SW480 (cell line): ENCODE measurements at regions not wholly inside any gene's neighbourhood (a gene's known extent, or its start where the extent isn't known, plus 50 kb on each side); places are given as distances from the start of the nearest gene placed in this dataset.

Source experiments
- DNase-seq: peaks from one replicate; pipeline ENCODE4 v3.0.0-alpha.2; 2016; ENCODE audit warnings: low spot score

DNA sequence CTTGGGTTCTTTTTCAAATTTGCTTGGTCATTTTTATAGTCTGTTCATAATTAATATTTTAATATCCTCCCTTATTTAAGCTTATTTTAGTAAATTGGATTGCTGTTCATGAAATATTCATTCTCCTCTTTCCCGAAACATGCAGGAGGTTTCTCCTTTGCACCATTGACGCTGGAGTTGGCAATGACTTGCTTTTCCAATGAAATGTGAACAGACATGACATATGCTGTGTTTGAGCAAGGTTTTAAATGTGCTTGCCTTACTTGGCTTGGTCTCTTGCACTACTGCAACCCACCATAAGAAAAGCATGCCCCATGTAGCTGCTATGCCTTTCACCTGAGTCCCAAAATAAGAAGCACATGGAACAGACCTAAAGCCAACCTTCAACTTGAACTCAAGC lies 498.0 kb upstream of the NFIA start:
- DNase-seq = no peak

DNA sequence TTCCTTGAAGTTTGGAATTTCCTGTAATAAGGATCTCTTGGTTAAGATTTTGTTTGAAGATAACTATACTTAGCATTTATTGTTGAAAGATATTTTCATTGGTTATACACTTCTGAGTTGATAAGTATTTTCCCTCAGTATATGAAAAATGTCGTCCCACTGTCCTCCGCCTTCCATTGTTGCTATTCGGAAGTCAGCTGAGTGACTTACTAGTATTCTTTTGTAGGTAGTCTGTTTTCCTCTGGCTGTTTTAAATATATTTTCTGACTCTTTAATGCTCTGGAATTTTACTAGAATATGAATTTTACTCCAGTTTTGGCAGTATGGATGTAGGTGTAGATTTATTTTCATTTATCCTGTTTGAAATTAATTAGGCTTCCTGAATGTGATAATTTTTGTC lies 498.7 kb upstream of the NFIA start:
- peak; percentile 13 for DNase-seq

DNA sequence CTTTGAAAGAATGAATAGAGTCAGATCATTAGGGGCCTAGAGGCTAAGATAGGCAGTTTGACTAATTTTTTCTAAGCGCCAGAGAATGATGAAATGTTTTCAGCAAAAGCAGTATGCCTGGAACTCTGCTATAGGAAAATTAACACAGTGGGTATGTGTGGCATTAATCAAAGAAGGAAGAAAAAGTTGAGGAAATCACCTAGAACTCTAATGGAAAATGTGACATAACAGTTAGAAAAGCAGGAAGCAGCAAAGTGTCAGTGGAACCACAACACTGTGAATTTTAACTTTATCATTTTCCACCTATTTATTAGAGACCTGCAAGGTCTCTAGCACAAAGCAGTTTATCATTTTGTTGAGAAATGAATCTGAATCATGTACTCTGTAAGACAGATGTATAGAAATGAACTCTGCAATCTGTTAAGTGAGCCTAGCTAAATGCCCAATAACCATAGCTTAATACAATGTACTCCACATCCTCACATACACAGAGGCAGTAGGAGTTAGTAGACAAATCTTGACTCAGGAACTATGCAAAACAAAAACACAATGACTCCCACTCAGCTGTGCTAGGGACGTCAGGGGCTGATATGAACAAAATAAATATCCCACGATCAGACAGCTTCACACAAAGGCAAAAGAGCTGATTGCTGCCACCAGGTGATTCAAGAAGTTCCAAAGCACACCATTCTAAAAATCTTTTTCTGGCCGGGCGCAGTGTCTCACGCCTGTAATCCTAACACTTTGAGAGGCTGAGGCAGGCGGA lies 500.7 kb upstream of the NFIA start:
- DNase-seq = no peak

DNA sequence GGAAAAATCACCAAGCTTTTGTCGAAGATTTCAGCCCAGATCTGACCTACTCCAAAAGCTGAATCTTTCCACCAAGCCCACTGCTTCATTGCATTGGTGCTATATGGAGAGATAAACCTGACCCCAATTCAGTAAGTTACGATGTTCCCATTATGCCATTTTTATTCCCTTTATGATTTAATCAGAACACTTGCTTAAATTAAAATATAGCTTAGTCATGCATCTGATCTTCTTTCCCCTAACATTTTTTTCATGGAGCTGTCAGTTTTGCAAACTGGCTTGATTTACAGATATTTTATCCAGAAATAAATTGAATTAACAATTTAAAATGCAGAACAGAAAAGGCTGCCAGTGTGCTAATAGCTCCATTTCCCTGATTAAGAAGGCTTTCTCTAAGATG lies 503.5 kb upstream of the C1orf87 start:
- DNase-seq = no peak

DNA sequence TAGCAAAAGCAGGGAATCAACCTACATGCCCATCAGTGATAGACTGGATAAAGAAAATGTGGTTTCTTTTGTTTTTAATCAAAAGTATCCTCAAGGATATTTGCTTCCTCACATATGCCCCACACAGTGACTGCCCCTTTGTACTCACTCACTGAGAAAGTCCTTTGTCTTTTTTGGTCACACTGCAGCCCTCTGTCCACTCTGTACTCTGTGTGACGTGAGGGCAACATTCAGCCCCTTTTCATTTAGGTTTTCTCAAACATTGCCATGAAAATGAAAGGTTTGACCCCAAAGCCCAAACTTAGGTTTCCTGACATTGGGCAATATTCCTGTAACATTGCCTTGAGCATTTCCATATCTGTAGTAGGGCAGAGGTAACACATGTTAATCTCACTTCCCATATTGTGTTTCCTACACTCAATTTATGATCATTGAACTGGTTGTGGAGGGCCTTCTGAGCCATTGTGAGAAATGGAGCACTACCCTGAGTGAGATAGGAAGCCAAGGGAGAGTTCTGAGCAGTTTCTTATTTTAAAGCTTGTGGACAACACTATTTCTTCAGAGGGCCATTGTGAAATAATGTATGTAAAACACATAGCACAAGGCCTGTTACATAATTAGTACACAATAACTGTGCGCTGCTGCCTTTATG lies 501.9 kb upstream of the C1orf87 start:
- DNase-seq = no peak

DNA sequence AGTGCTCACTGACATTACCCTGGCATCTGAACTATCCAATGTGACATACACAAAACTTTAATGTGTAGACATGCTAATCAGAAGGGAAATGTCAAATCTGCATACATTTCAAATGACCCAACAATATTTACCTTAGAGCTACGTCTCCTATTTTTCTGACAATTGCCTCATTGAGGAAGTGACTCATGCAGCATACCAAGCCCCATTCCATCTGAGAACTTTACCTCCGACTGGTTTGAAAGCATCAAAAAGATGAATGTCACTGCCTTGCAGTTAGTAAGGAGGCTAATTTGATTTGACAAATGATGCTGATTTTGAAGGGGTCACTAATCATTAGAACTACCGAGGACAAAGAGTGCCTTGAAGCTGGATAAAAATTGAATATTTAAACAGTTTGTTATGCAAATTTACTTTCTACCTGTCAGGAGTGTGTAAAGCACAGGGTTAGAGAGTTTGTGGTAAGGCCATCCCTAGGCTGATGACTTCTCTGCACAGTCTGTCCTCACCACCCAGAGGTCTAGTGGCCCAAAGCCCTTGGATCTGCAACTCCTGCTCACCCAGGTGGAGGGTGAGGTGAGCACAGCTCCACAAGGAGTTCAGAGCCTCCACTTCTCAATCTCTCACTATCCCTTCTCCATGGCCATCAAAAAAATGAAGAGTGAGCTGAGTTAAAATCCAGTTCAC lies 500.3 kb upstream of the C1orf87 start:
- DNase-seq = peak; percentile 84

DNA sequence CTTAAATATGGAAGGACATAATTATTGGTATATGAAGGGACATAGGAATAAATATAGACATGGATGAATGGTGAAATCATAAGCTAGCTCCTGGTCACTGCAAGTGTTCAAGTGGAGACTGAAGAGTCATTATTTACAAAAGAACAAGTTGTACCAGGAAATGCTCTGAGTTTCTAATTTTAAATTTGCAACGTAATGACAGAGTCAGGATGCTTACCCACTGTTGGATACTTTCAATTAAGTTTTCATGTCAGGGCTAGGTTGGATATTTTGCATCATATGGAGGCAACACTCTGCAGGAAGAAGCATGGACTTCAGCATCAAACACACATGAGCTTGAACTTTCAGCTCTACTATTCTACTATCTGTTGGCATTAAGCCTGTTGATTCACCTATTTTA lies 499.6 kb upstream of the C1orf87 start:
- DNase-seq = no peak

DNA sequence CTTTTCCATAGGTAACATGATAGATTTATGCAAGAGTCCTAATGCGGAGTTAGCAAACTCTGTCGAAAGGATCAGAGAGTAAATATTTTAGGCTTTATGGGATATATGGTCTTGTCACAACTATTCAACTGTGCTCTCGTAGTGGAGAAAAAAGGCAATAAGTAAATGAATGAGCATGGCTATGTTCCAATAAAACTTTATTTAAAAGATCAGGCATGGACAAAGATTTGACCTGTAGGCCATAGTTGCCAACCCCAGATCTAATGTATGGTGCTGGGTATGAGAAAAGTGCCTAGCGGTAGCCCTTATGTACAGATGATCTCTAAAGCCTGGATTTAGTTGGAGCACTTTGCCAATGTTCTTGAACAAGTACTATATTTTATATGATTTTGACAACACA lies 498.8 kb upstream of the C1orf87 start:
- no peak for DNase-seq

DNA sequence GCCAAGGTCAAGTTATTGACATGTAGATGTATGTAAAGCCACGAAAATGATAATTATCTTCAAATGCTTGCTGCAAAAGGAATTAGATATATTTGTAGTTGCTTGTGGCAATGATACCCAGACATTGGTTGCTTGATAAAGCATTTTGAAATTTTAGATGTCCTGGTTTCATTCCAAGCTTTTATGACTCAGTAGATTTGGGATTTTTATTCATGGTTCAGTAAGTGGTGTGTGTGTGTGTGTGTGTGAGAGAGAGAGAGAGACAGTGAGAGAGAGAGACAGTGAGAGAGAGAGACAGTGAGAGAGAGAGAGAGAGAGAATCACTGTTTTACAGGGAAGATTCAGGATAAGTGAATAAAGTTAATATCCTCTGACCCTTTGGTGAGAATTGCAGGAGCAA lies 498.2 kb upstream of the C1orf87 start:
- DNase-seq = no peak

DNA sequence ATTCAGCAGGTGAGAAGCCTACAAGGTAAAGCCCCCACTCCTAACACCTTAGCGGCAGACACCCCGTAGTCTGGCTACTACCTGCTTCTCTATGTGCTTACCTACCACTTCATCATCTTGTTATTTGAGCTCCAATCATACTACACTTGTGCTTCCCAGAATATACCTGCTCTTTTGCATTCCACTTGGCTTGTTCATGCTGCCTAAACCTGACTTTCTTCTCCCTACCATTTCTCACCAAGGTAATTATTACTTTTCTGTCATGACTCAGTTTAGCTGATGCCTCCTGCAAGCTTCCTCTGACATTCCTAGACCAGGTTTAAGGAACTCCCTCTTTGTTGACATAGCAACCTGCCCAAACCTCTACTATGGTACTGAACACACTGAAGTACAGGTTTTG lies 495.6 kb upstream of the C1orf87 start:
- no peak for DNase-seq

DNA sequence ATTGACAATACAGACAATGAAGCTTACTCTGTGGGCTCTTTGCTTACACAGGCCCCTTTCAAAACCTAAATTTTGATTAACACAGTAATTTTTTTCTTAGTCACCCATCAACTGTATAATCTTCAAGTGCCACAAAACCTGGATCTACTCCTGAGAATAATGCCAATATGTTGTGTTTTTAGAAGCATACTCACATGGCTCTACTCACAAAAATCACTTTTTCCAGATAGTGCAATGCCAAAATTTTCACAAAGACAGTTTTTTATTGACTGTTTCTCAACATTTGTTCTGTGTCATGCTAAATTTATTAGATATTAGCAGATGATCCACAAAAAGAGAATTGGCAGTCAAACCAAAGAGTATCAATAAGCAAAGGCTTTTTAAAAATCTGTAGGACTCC lies 493.7 kb upstream of the C1orf87 start:
- DNase-seq = no peak

DNA sequence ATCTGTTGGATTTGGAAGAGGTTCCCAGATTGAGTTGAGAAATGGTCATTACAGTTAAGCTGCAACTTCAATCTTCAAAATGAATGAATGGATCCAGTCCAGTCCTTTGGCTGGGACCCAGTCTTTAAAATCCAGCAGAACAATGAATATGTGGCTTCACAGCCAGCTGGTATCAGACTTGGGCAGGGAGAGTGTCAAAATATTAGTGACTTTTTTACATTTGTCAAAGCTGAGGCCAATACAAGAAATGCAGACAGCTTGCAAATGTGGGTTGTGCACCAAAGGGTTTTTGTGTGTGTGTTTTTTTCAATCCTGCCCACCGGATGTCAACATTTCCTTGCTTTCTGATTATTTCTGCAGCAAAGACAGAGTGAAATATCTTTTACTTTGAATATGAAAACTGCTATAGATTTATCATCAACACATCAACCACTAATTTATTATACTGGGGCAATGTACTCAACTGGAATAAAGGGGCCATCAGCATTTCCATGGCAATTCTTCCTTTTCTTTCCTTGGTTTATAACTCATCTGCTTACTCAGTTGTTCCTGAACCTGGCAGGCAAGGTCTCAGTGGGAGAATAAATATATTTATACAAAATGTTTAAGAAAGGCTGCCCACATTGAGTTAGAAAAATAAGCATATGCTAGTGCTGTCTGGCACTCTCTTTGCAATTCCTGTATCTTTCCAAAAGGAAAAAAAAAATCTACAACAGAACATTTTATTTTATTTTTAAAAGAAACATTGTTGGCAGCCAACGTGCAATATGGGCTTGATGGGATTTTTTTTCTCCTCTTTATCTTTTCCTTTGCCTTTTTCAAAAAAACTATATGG lies 491.6 kb upstream of the C1orf87 start:
- DNase-seq = no peak

DNA sequence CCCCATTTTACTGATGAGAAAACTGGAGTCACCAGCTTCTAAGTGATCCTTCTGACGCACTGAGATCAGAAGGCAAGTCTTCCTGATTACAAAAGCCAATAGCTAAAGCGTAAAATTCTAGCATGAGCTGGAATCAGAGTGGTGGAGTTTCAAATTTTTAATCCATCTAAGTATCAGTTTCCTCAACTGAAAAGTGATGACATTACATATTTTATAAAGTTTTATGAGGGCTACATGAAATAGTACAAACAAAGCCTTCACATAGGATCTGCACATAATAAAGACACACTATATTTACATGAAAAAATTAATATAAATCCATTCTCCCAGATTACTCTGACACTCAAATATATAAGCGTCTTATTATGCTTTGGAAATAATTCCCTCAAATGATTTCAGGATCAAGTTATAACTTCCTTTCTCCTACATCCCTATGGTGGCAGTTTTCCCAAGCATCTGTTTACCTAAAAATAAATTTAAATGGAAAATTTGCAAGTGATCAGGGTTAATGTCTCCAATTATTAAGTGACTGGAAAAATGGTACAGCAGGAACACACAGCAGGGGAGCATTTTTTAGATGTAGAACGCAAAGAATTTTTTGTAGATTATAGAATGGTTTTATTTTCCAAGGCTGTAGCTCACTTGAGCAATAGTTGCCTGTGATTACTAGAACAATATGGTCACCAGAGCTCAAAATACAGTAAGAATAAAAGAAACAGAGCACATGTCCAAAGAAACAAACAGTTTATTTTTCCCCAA lies 490.4 kb upstream of the C1orf87 start:
- no peak for DNase-seq

DNA sequence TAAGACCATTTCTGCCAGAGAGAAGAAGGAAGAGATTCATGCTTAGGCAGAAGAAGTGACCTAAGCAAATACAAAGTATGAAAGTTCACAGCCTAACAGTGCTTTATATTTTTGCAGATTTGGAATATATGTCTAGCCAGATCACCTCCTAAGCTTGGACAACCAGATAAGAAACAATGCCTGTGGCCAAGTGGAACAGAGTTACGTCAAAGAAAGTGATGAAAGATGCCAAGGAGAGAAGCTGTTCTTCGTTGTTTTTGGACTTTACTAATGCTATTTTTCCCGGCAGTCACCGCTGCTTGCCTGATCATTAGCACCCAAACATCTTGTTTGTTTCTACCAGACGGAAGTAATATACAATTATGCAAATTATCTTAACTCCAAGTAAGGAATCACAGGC lies 489.2 kb upstream of the C1orf87 start:
- DNase-seq = no peak

DNA sequence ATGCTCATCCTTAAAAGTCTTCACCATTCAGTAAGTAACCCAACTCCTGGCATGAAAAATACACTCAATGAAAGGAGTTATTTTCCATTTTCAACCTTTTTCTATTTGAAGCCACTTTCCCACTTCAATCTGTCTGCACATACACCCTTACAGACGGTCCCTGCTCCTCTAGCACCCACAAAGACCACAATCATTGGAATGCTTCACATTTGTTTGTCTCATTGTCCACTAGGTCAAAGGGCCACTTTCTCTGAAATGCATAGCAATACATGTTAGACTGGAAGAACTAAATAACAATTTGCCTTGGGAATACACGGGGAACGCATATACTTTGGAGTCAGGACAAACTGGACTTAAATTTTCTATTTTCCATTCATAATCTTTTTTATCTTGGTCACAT lies 487.1 kb upstream of the C1orf87 start:
- DNase-seq = no peak

DNA sequence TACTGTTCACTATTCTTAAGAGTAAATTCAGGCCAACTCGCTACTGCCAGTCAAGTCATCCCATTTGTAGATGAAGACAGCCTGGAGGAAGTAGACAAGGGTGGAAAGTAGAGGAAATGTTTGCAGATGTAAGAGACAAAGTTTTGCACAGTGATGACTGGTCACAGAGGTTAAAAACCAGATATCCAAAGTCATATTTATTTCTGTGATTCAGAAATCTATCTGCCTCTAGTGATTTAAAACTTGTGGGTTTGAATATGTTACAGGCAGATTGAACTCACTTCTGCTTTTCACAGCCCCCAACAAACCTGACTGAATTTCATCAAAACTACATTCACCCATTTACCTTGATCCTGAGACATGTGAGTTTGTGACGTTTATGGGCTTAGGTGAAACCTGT lies 484.7 kb upstream of the C1orf87 start:
- no peak for DNase-seq

DNA sequence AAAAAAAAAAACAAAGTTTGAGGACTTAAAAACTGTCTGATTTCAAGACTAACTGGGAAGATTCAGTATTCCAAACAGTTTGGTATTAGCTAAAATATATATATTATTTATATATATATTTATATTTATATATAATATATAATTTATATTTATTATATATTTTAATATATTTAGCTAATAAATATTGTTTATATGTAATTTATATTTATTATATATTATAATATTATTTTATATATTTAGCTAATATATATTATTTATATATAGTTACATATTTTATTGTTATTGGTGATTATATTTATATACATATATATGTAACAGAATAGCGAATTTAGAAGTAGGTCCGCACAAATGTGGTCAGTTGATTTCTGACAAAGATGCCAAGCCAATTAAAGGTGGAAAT lies 480.2 kb upstream of the C1orf87 start:
- no peak for DNase-seq

DNA sequence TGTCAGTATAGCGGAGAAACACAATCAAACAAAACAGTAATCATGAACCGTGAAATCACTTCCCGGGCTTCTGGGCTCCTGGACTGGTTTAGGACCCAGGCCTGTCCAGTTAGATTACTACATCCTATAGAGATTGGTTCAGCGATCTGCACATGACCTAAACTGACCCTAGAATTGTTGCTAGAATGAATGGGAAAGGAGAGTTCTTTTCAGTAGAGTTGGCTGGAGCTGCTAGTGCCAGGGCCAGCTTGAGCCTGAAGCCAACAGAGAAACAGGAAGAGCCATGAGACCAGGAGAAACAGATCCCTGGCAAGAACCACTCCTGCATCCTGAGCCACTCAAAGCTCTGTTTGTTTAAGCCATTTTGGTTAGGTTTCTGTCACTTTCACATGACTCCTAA lies 474.3 kb upstream of the C1orf87 start:
- no peak for DNase-seq

DNA sequence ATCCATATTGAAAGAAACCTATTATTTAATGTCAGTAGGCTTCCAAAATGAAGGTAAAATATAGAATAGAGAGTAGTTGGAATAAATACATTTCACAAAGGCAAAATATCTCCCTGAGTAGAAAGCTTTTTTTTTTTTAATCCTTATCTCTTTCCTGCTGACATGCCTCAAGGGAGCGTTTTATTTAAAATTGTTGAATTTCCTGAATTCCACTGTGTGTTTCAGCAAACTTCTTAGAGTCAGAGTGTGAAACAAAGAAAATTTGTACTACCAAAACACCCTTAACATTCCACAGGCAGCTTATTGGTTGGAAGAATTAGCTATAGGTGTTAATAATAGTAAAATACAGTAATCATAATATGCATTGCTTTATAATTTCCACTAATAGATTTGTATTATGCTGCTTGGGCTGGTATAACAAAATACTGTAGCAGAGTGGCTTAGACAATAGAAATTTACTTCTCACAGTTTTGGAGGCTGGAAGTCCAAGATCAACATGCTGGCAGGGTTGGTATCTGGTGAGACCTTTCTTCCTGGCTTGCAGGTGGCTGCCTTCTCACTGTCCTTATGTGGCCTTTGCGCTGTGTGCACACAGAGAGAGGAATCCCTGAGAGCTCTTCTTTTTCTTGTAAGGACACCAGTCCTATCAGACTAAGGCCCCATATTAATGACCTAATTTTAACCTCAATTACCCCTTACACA lies 468.4 kb upstream of the C1orf87 start:
- DNase-seq = no peak

DNA sequence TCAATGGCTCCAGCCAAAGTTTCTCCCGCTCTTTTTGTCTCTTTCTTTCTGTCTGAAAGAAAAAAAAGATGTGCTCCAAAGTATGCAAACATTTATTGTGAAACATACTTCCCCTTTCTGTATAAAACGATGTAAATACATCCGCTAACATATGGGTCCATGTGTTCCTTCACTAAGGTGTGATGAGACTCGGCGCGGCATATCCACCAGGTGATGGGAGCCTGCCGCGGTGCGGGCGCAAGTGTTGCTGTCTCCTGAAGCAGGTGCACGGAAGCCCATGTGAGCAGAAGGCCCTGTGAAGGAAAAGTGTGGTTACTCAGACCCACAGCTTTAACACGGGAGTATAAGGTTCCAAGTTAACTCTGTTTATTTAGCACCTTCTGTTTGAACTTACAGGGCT lies 466.6 kb upstream of the C1orf87 start:
- no peak for DNase-seq

DNA sequence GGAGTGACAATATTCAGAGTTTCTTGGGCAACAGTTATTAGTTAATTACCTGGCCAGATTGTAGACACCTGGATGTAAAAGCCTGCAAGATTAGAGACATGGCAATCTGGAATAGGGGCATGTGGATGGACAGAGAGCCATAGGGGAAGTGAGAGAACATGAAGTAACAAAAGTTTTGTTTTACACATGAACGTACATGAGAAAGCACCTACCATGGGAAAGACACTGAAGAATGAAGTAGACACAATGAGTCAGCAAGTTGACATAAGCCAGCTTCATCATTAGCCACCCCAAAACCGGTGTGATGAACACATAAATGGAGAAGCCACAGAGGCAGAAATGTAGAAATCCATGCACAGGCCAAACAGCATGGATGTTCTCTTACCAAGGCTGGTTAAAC lies 462.1 kb upstream of the C1orf87 start:
- no peak for DNase-seq
